GM18519 (cell line): ENCODE measurements at regions not wholly inside any gene's neighbourhood (a gene's known extent, or its start where the extent isn't known, plus 50 kb on each side); places are given as distances from the start of the nearest gene placed in this dataset.

Experiments used
- ATAC-seq: cut with Tn5 transposase; IDR thresholded peaks from one replicate; pipeline ENCODE4 v1.9.1; 2021; ENCODE audit warnings: mild to moderate bottlenecking, moderate library complexity; ENCODE audit not compliant: unreplicated experiment, low FRiP score

GRCh38 chr2:40760071-40760666 is 308.3 kb upstream of the SLC8A1 start:
- ATAC-seq: peak; percentile 75

GRCh38 chr2:40773291-40773690 is 321.4 kb upstream of the SLC8A1 start:
- ATAC-seq: no peak

- ATAC-seq: no peak
Measured at GRCh38 chr2:40783704-40784103, 331.8 kb upstream of the SLC8A1 start.

- ATAC-seq: no peak
Measured at GRCh38 chr2:40786636-40787035, 334.7 kb upstream of the SLC8A1 start.

- no peak for ATAC-seq
Measured at GRCh38 chr2:40797120-40797519, 345.2 kb upstream of the SLC8A1 start.

GRCh38 chr2:40803900-40804299 is 352.0 kb upstream of the SLC8A1 start:
- no peak for ATAC-seq

GRCh38 chr2:40809156-40809555 is 357.3 kb upstream of the SLC8A1 start:
- no peak for ATAC-seq

GRCh38 chr2:40814616-40815015 is 362.7 kb upstream of the SLC8A1 start:
- ATAC-seq: no peak

- ATAC-seq: no peak
Measured at GRCh38 chr2:40820319-40820718, 368.4 kb upstream of the SLC8A1 start.

GRCh38 chr2:40823478-40823877 is 371.6 kb upstream of the SLC8A1 start:
- ATAC-seq: no peak

- no peak for ATAC-seq
Measured at GRCh38 chr2:40824278-40824677, 372.4 kb upstream of the SLC8A1 start.

GRCh38 chr2:40827392-40827791 is 375.5 kb upstream of the SLC8A1 start:
- ATAC-seq: no peak

- no peak for ATAC-seq
Measured at GRCh38 chr2:40831321-40831873, 379.5 kb upstream of the SLC8A1 start.

- ATAC-seq: no peak
Measured at GRCh38 chr2:40841856-40842255, 390.0 kb upstream of the SLC8A1 start.

- no peak for ATAC-seq
Measured at GRCh38 chr2:40844353-40845277, 392.7 kb upstream of the SLC8A1 start.

- no peak for ATAC-seq
Measured at GRCh38 chr2:40851661-40852060, 399.8 kb upstream of the SLC8A1 start.

- ATAC-seq: no peak
Measured at GRCh38 chr2:40859617-40860016, 407.7 kb upstream of the SLC8A1 start.

GRCh38 chr2:40867829-40868228 is 415.9 kb upstream of the SLC8A1 start:
- ATAC-seq: no peak

- ATAC-seq: no peak
Measured at GRCh38 chr2:40872580-40872979, 420.7 kb upstream of the SLC8A1 start.

- ATAC-seq: no peak
Measured at GRCh38 chr2:40874380-40874779, 422.5 kb upstream of the SLC8A1 start.

GRCh38 chr2:40877734-40878288 is 425.9 kb upstream of the SLC8A1 start:
- no peak for ATAC-seq
